SK-N-MC (cell line): ENCODE measurements at regions not wholly inside any gene's neighbourhood (a gene's known extent, or its start where the extent isn't known, plus 50 kb on each side); places are given as distances from the start of the nearest gene placed in this dataset.
A peak's percentile ranks its signal among the peaks of the same experiment; 100 is the strongest.

Source experiments
- EZH2 ChIP-seq: fragments of 200-600 bp; sonication (generic); IDR thresholded peaks from one replicate; pipeline ENCODE4 v1.6.1; 2017; ENCODE audit warnings: antibody characterized with exemption
- FOXP2 ChIP-seq: optimal IDR thresholded peaks from 2 replicates; pipeline ENCODE3; 2011; ENCODE audit warnings: mild to moderate bottlenecking, moderate library complexity; ENCODE audit not compliant: insufficient read depth; ENCODE audit errors: extremely low read length, control extremely low read depth
- POLR2AphosphoS5 ChIP-seq: IDR thresholded peaks from 2 replicates; pipeline ENCODE4 v1.6.1; 2012; ENCODE audit warnings: mild to moderate bottlenecking, low read depth, low read length, borderline replicate concordance

GRCh38 chr9:87336407-87336806 lies 161.3 kb upstream of the DAPK1 start:
- no peak for TF ChIP-seq EZH2
- peak; percentile 27; the same call in 1 of the 2 replicates for TF ChIP-seq POLR2AphosphoS5
- TF ChIP-seq FOXP2, result no peak
